Thoracic aorta (tissue), 2 donors: ENCODE measurements at regions not wholly inside any gene's neighbourhood (a gene's known extent, or its start where the extent isn't known, plus 50 kb on each side); places are given as distances from the start of the nearest gene placed in this dataset.

Experiments
- ATAC-seq: fragments of 150-250 bp; one replicate; pipeline ENCODE4 v1.8.0; 2017; ENCODE audit warnings: low read depth; ENCODE audit not compliant: insufficient number of reproducible peaks, low FRiP score
- DNase-seq: peaks from one replicate; pipeline ENCODE4 v3.0.0-alpha.2; 2020; ENCODE audit warnings: low spot score
- H3K27ac ChIP-seq, 2 donors: fragments of 200-600 bp; sonication (generic); 1 replicate in 1 of 2; 2 replicates in 1 of 2; pipeline ENCODE4 v1.5.1; 2016; ENCODE audit warnings: mild to moderate bottlenecking in 2 of 2, moderate library complexity in 2 of 2
- H3K27me3 ChIP-seq: fragments of 200-600 bp; sonication (generic); replicated peaks from 2 replicates; pipeline ENCODE4 v1.6.0; 2016; ENCODE audit warnings: mild to moderate bottlenecking; ENCODE audit not compliant: insufficient read depth
- H3K36me3 ChIP-seq: fragments of 200-600 bp; sonication (generic); one replicate; pipeline ENCODE4 v1.5.1; 2016
- H3K4me1 ChIP-seq, 2 donors: fragments of 200-600 bp; sonication (generic); 1 replicate in 1 of 2; 2 replicates in 1 of 2; pipeline versions ENCODE4 v1.5.1 to v1.6.0; 2016; ENCODE audit warnings: low read depth in 2 of 2, mild to moderate bottlenecking in 1 of 2; ENCODE audit not compliant: control insufficient read depth in 1 of 2
- H3K4me3 ChIP-seq: fragments of 200-600 bp; sonication (generic); 2 replicates; pipeline ENCODE4 v1.5.1; 2016; ENCODE audit warnings: mild to moderate bottlenecking
- H3K9me3 ChIP-seq: fragments of 200-600 bp; sonication (generic); 2 replicates; pipeline ENCODE4 v1.5.1; 2016
- TF ChIP-seq, protein P1 (sequence below): fragments of 200-600 bp; sonication (generic); IDR thresholded peaks from one replicate; pipeline ENCODE4 v1.5.1; 2019; ENCODE audit warnings: antibody characterized with exemption

DNA sequence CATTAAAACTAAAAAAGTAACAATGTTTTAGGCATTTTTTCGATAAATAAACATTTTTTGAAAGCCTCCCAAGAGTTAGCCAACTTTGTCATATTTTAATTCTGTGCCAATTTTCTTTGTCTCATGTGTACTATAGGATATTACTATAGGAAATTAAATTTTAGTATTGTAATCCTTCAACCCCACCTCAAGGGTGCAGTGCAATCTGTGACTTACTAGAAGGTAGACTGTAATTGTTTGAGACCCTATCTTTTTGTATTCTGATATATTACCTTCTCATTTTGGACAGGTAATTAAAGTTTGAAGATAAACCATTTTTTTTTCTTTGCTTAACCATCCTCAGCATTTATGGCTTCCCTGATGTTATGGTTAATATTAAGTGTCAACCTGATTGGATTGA lies 457.8 kb downstream of the PCDH20 start:
- Histone ChIP-seq H3K27me3 (no peaks in the 10 kb centered on the region), H3K4me1 (no peaks in the 10 kb centered on the region), H3K27ac (no peak overlapping the region), H3K9me3 (no peaks in the 10 kb centered on the region), H3K36me3 (no peaks in the 10 kb centered on the region), H3K4me3 (no peak overlapping the region)
- no peak for DNase-seq
- ATAC-seq: no peak
- TF ChIP-seq, protein P1, sequence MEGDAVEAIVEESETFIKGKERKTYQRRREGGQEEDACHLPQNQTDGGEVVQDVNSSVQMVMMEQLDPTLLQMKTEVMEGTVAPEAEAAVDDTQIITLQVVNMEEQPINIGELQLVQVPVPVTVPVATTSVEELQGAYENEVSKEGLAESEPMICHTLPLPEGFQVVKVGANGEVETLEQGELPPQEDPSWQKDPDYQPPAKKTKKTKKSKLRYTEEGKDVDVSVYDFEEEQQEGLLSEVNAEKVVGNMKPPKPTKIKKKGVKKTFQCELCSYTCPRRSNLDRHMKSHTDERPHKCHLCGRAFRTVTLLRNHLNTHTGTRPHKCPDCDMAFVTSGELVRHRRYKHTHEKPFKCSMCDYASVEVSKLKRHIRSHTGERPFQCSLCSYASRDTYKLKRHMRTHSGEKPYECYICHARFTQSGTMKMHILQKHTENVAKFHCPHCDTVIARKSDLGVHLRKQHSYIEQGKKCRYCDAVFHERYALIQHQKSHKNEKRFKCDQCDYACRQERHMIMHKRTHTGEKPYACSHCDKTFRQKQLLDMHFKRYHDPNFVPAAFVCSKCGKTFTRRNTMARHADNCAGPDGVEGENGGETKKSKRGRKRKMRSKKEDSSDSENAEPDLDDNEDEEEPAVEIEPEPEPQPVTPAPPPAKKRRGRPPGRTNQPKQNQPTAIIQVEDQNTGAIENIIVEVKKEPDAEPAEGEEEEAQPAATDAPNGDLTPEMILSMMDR: no peak

GRCh38 chr13:60945396-60945795 lies 470.3 kb downstream of the PCDH20 start:
- H3K27me3 ChIP-seq: no peaks in the 10 kb centered on the region
- H3K27ac ChIP-seq: no peak overlapping the region
- H3K9me3 ChIP-seq: no peaks in the 10 kb centered on the region
- no peak overlapping the region for H3K4me3 ChIP-seq
- TF ChIP-seq, protein P1: no peak
- no peaks in the 10 kb centered on the region for H3K4me1 ChIP-seq
- no peak for DNase-seq
- ATAC-seq: no peak
- no peaks in the 10 kb centered on the region for H3K36me3 ChIP-seq

GRCh38 chr13:60944863-60945262 lies 470.8 kb downstream of the PCDH20 start:
- ATAC-seq (no peak), DNase-seq (no peak)
- no peaks in the 10 kb centered on the region for H3K27me3 ChIP-seq
- H3K4me3 ChIP-seq: no peak overlapping the region
- no peaks in the 10 kb centered on the region for H3K4me1 ChIP-seq
- H3K9me3 ChIP-seq: no peaks in the 10 kb centered on the region
- no peaks in the 10 kb centered on the region for H3K36me3 ChIP-seq
- H3K27ac ChIP-seq: no peak overlapping the region
- TF ChIP-seq, protein P1: no peak

- TF ChIP-seq, protein P1: no peak
- ATAC-seq (no peak), DNase-seq (no peak)
- H3K36me3 ChIP-seq: no peaks in the 10 kb centered on the region
- H3K27ac ChIP-seq: no peak overlapping the region
- H3K27me3 ChIP-seq: no peaks in the 10 kb centered on the region
- no peaks in the 10 kb centered on the region for H3K4me1 ChIP-seq
- no peaks in the 10 kb centered on the region for H3K9me3 ChIP-seq
- no peak overlapping the region for H3K4me3 ChIP-seq
Measured at GRCh38 chr13:60944016-60944415, 471.6 kb downstream of the PCDH20 start.

GRCh38 chr13:60936281-60936680 lies 479.4 kb downstream of the PCDH20 start:
- H3K36me3 ChIP-seq: no peaks in the 10 kb centered on the region
- no peak for DNase-seq
- no peak overlapping the region for H3K27ac ChIP-seq
- no peaks in the 10 kb centered on the region for H3K9me3 ChIP-seq
- H3K4me1 ChIP-seq: no peaks in the 10 kb centered on the region
- TF ChIP-seq, protein P1: no peak
- no peaks in the 10 kb centered on the region for H3K27me3 ChIP-seq
- no peak overlapping the region for H3K4me3 ChIP-seq
- no peak for ATAC-seq
